Prostate gland (tissue), 2 donors: ENCODE measurements at regions not wholly inside any gene's neighbourhood (a gene's known extent, or its start where the extent isn't known, plus 50 kb on each side); places are given as distances from the start of the nearest gene placed in this dataset.

Source experiments
- DNase-seq: peaks from one replicate; pipeline ENCODE4 v3.0.0-alpha.2; 2019; ENCODE audit warnings: low spot score
- H3K27ac ChIP-seq, 2 donors: fragments of 200-600 bp; sonication (generic); 2 replicates each; pipeline ENCODE4 v1.5.1; 2017 to 2019
- H3K27me3 ChIP-seq: fragments of 200-600 bp; sonication (generic); replicated peaks from 2 replicates; pipeline ENCODE4 v1.5.1; 2019; ENCODE audit not compliant: insufficient read depth
- H3K36me3 ChIP-seq, 2 donors: fragments of 200-600 bp; sonication (generic); 1 replicate in 1 of 2; 2 replicates in 1 of 2; pipeline versions ENCODE4 v1.5.1 to v1.8.1; 2017 to 2019
- H3K4me1 ChIP-seq: fragments of 200-600 bp; sonication (generic); replicated peaks from 2 replicates; pipeline ENCODE4 v1.5.1; 2019
- H3K4me3 ChIP-seq, 2 donors: fragments of 200-600 bp; sonication (generic); 2 replicates each; pipeline ENCODE4 v1.5.1; 2017 to 2019
- H3K9me3 ChIP-seq: fragments of 200-600 bp; sonication (generic); 2 replicates; pipeline ENCODE4 v1.5.1; 2017
- POLR2A ChIP-seq: fragments of 450-650 bp; IDR thresholded peaks from one replicate; pipeline ENCODE4 v1.6.1; 2016; ENCODE audit warnings: antibody characterized with exemption, mild to moderate bottlenecking
- POLR2AphosphoS5 ChIP-seq: sonication (generic); formaldehyde crosslinking; IDR thresholded peaks from one replicate; pipeline ENCODE4 v1.6.1; 2017; ENCODE audit warnings: antibody characterized with exemption
- WGBS: methylation state at CpG from one replicate; pipeline ENCODE4 v1.1.5; 2018; 5-methylcytosine and 5-hydroxymethylcytosine counted together
- intact Hi-C: fragments of 100-400 bp; cut with DNase I; formaldehyde crosslinking; loops from one replicate; pipeline ENCODE4 v1.14.2; 2022
- TF ChIP-seq, protein P1 (sequence below), 4 experiments: fragments of 200-600 bp in 2 of 4; fragments of 450-650 bp in 2 of 4; sonication (generic) in 2 of 4; IDR thresholded peaks; 1 replicate in 3 of 4; 2 replicates in 1 of 4; pipeline ENCODE4 v1.5.1; 2016 to 2019; ENCODE audit warnings: antibody characterized with exemption in 4 of 4, mild to moderate bottlenecking in 2 of 4, moderate library complexity in 2 of 4

DNA sequence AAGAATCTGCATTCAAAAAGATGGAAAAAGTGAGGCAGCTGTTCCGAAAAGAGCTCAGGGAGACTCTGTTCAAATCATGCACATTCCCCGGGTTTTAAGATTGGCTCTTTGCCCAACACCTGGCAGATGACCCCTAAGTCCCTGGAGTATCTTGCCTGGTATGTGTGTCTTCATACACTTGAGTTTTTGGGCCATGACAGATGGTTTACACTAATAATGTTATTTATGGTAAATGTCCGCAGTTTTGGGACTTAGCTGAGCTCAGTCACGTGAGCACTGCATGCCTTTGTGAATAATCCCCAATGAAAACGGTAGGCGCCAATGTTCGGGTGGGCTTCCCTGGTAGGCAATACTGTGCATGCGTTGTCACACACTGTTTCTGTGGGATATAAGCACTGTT lies 316.1 kb downstream of the PRDM9 start:
- no peak overlapping the region for H3K27ac ChIP-seq
- no peaks in the 10 kb centered on the region for H3K27me3 ChIP-seq
- H3K36me3 ChIP-seq = no peaks in the 10 kb centered on the region
- no peaks in the 10 kb centered on the region for H3K4me1 ChIP-seq
- H3K9me3 ChIP-seq = no peaks in the 10 kb centered on the region
- no peak for TF ChIP-seq POLR2AphosphoS5
- TF ChIP-seq, protein P1, sequence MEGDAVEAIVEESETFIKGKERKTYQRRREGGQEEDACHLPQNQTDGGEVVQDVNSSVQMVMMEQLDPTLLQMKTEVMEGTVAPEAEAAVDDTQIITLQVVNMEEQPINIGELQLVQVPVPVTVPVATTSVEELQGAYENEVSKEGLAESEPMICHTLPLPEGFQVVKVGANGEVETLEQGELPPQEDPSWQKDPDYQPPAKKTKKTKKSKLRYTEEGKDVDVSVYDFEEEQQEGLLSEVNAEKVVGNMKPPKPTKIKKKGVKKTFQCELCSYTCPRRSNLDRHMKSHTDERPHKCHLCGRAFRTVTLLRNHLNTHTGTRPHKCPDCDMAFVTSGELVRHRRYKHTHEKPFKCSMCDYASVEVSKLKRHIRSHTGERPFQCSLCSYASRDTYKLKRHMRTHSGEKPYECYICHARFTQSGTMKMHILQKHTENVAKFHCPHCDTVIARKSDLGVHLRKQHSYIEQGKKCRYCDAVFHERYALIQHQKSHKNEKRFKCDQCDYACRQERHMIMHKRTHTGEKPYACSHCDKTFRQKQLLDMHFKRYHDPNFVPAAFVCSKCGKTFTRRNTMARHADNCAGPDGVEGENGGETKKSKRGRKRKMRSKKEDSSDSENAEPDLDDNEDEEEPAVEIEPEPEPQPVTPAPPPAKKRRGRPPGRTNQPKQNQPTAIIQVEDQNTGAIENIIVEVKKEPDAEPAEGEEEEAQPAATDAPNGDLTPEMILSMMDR (IDR thresholded peaks at IDR 0.05) = no peak
- TF ChIP-seq POLR2A = no peak
- 86% methylated on average over 8 of the region's 8 CpGs for WGBS
- intact Hi-C loops = no loop called here
- no peak overlapping the region for H3K4me3 ChIP-seq
- DNase-seq = no peak

DNA sequence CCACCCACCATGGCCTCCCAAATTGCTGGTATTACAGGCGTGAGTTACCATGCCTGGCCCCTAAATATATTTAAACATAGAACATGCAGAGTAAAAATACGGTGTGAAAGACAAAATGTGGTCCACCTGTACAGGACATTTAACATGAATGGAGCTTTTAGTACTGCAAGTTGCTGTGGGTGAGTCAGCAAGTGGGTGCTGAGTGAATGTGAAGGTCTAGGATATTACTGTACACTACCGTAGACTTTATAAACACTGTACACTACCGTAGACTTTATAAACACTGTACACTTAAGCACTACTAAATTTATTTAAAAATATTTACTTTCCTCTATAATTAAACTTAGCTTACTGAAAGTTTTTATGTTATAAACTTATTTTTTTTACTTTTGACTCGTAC lies 317.8 kb downstream of the PRDM9 start:
- H3K27me3 ChIP-seq = no peaks in the 10 kb centered on the region
- H3K27ac ChIP-seq = no peak overlapping the region
- H3K9me3 ChIP-seq = no peaks in the 10 kb centered on the region
- DNase-seq = no peak
- no peaks in the 10 kb centered on the region for H3K36me3 ChIP-seq
- H3K4me3 ChIP-seq = no peak overlapping the region
- intact Hi-C loops = no loop called here
- TF ChIP-seq POLR2A (no peak), POLR2AphosphoS5 (no peak)
- TF ChIP-seq, protein P1 (IDR thresholded peaks at IDR 0.05) = no peak
- WGBS = 71% methylated on average over 5 of the region's 5 CpGs
- no peaks in the 10 kb centered on the region for H3K4me1 ChIP-seq

DNA sequence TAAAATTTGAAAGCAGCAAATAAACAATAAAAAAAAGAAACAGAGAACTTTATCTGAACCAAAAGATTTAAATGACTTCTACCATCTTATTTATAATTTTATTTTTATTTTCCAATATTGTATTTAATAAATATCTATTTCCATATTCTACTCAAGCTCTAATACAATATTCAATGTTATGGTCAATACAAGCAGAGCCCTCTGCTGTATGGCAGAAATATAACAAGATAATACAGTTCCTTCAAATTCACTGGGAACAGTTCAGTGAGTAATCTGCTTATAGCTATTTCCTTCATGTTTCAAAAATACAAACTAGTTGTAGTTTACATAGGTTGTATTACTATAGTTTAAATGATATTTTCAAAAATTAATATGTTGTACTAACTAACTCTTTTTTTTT lies 332.7 kb downstream of the PRDM9 start:
- intact Hi-C loops = no loop called here
- TF ChIP-seq POLR2A (no peak), POLR2AphosphoS5 (no peak)
- TF ChIP-seq, protein P1 (IDR thresholded peaks at IDR 0.05) = no peak
- H3K36me3 ChIP-seq = no peaks in the 10 kb centered on the region
- no peaks in the 10 kb centered on the region for H3K9me3 ChIP-seq
- H3K27ac ChIP-seq = no peak overlapping the region
- DNase-seq = no peak
- no peak overlapping the region for H3K4me3 ChIP-seq
- H3K4me1 ChIP-seq = no peaks in the 10 kb centered on the region
- H3K27me3 ChIP-seq = no peaks in the 10 kb centered on the region

DNA sequence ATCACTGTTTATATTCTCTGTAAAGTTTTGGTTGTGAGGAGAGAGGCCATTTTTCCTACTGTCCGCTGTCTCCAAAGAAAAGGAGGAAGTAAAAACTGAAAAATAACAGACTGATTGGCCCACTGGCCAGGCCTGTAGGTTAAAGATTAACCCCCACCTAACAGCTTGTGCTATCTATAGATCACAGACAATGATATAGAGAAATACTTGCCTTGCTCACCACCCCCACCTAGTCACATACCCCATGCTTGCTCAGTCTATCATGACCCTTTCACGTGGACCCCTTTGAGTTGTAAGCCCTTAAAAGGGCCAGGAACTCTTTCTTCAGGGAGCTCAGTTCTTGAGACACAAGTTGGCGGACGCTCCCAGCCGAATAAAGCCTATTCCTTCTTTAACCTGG lies 357.4 kb downstream of the PRDM9 start:
- Histone ChIP-seq H3K4me1 (no peaks in the 10 kb centered on the region), H3K27ac (no peak overlapping the region), H3K36me3 (no peaks in the 10 kb centered on the region), H3K9me3 (no peaks in the 10 kb centered on the region), H3K4me3 (no peak overlapping the region), H3K27me3 (no peaks in the 10 kb centered on the region)
- intact Hi-C loops = no loop called here
- TF ChIP-seq POLR2A (no peak), POLR2AphosphoS5 (no peak)
- TF ChIP-seq, protein P1 (IDR thresholded peaks at IDR 0.05) = no peak
- no peak for DNase-seq
- 79% methylated on average over 5 of the region's 5 CpGs for WGBS

DNA sequence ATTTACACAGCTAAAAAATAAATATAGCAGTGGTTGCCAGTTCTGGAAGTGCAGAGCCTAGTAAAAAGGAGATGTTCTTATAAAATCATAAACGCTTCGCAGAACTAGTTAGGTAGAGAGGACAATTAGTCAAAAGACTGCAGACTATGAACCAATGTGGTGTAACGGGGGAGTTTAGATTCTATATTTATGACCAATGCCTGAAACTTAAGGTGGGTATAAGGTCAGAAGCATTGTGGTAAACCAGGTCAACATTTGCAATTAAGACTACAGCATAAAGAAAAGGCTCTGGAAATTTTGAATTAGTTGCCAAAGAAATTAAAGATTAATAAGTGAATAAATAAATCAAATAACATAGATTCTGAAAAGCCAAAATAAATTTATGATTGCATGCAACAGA lies 370.4 kb downstream of the PRDM9 start:
- no peak for TF ChIP-seq POLR2A
- TF ChIP-seq POLR2AphosphoS5 = no peak
- TF ChIP-seq, protein P1 (IDR thresholded peaks at IDR 0.05) = no peak
- intact Hi-C loops = no loop called here
- H3K4me3 ChIP-seq = no peak overlapping the region
- H3K27me3 ChIP-seq = no peaks in the 10 kb centered on the region
- no peak for DNase-seq
- 52% methylated on average over 3 of the region's 3 CpGs for WGBS
- no peaks in the 10 kb centered on the region for H3K9me3 ChIP-seq
- H3K27ac ChIP-seq = no peak overlapping the region
- no peaks in the 10 kb centered on the region for H3K4me1 ChIP-seq
- H3K36me3 ChIP-seq = no peaks in the 10 kb centered on the region
